ENCODE measurements at regions not wholly inside any gene's neighbourhood (a gene's known extent, or its start where the extent isn't known, plus 50 kb on each side); places are given as distances from the start of the nearest gene placed in this dataset.

DNA sequence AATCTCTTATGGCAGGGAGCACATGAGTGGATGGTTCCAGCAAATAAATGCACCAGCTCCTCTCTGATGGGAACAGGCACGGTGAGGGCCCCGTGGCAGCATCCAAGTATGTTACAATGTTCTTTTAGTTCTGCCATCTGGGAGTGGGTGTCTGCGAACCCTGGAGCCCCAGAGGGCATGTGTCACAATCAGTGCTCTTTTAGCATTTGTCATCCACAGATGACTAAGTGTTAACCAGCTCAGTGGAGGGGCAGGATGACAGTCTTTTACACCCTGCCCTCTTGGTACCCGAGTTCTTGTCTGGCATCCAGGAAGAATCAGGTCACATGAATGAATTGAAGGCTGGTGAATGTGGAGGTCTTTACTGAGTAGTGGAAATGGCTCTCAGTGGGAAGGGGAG is 560.4 kb upstream of the FLRT2 start:
- TF ChIP-seq SMC3 (conservative IDR thresholded peaks at IDR 0.05; ENCODE audit: poor library complexity): no peak
- TF ChIP-seq, protein P1, sequence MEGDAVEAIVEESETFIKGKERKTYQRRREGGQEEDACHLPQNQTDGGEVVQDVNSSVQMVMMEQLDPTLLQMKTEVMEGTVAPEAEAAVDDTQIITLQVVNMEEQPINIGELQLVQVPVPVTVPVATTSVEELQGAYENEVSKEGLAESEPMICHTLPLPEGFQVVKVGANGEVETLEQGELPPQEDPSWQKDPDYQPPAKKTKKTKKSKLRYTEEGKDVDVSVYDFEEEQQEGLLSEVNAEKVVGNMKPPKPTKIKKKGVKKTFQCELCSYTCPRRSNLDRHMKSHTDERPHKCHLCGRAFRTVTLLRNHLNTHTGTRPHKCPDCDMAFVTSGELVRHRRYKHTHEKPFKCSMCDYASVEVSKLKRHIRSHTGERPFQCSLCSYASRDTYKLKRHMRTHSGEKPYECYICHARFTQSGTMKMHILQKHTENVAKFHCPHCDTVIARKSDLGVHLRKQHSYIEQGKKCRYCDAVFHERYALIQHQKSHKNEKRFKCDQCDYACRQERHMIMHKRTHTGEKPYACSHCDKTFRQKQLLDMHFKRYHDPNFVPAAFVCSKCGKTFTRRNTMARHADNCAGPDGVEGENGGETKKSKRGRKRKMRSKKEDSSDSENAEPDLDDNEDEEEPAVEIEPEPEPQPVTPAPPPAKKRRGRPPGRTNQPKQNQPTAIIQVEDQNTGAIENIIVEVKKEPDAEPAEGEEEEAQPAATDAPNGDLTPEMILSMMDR (IDR thresholded peaks at IDR 0.05; ENCODE audit: poor library complexity, severe bottlenecking): no peak
